Esophagus mucosa (tissue), 1 donor: ENCODE measurements at regions not wholly inside any gene's neighbourhood (a gene's known extent, or its start where the extent isn't known, plus 50 kb on each side); places are given as distances from the start of the nearest gene placed in this dataset.

Source experiments
- ATAC-seq: fragments of 200-7000 bp; cut with Tn5 transposase; one replicate; pipeline ENCODE4 v1.9.1; 2020
- donor health status: DM: yes; HTN: yes; CAD: no.

DNA sequence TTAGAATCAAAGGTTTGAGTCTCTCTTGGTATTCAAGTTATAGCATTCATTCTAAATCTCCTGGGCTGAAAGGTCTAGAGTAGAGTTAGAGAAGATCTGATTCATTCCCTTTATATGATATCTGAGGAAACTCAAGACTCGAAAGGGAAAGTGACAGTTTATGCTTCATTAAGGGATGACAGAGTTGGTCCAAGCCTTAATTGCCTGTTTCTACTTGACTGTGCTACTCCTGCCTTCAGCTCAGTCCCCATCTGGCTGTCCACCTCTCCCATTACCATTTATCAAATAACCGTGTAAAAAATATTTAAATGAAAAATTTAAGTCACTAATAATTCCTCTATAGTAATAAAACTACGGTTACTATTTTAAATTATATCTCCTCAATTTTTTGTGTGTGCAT lies 537.1 kb upstream of the MEX3C start:
- no peak for ATAC-seq

GRCh38 chr18:51739044-51739666 lies 541.7 kb upstream of the MEX3C start:
- ATAC-seq = no peak

GRCh38 chr18:51751901-51752300 lies 554.4 kb upstream of the MEX3C start:
- ATAC-seq = no peak

DNA sequence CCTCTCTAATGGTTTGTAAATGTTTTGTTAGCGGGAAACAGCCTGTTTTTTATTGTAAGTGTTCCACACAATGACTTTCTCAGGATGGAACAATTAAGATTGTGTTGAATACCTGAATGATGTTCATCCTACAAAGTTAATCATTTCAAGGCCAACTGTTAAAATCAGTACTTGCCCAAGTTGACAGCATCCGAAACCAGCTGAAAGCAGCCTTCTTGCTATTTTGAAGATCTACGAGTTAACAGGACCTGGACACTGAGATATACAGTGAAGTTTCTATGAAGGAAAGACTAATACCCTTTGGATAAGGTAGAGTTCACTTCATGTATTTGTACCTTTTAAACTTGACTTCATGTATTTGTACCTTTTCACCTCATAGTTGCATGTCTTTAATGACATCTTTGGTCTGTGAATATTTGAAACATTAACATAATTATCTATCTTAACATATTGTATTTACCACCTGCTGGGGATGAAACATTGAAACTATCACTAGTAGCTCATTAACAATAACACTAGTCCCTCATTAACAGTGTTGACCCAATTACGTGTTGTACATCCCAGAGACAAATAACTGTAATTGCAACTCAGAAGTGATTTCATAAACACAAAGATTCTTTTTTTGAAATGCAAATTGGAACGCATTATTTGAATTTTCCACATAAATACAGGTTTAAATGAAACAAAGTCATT lies 556.0 kb upstream of the MEX3C start:
- no peak for ATAC-seq

- ATAC-seq = no peak
Measured at GRCh38 chr18:51754566-51754965, 557.1 kb upstream of the MEX3C start.

GRCh38 chr18:51757255-51757924 lies 559.9 kb upstream of the MEX3C start:
- ATAC-seq = no peak

DNA sequence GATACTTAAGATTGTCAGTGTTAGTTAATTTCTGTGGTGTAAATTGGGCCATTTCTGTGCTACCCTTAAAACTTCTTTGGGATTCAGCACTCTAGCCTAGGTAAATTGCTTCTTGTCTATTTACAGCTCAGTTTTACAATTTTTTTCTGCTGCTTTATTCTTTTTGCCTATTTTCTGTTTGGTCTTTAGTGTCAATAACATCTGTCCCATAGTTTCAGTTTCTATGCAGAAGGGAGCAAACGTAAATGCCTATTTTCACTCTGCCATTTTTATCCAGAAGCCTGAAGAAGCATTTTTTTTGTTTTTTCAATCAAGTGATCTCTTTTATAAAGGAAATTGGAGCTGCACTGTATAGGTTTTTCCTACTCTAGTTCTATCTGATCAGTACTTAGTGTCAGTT lies 564.9 kb upstream of the MEX3C start:
- ATAC-seq = no peak

DNA sequence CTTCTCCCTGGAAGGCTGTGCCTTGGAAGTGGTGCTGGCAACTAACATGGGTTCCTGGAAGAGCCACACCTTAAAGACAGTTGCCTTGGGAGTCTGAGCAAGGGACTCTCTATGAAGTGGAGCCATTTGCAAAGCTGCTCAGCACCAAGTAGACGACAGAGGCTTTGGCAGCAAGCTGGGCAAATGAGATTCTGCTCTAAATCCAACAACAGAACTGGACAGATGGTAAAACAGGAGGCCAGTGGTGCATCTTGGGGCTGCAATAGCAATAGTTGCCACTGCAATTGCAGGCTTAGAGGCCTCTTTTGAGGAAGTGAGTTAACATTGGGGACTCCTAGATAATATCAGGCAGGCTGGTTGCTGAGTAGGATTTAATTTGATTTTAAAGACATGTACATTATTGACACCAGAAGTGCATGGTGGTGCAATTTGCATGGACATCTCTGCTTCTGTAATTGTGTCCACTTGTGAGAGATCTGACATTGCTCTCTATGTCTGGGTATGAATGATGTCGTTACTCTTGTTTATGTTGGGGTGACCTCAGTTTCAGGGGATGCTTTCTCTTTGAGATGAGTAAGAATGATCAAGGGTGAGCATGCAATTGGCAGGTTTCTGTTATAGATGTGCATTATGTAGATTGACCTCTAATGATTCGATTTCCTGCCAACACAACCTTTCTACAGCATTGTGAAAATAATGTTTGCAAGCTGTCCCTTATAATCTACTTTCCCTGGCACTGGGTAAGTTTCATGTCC lies 568.3 kb upstream of the MEX3C start:
- no peak for ATAC-seq

- no peak for ATAC-seq
Measured at GRCh38 chr18:51767293-51767692, 569.8 kb upstream of the MEX3C start.

GRCh38 chr18:51778115-51778514 lies 561.9 kb upstream of the DCC start:
- ATAC-seq = no peak

GRCh38 chr18:51789871-51790270 lies 550.1 kb upstream of the DCC start:
- ATAC-seq = no peak

GRCh38 chr18:51801514-51801913 lies 538.5 kb upstream of the DCC start:
- no peak for ATAC-seq

- ATAC-seq = no peak
Measured at GRCh38 chr18:51802569-51803428, 537.2 kb upstream of the DCC start.

DNA sequence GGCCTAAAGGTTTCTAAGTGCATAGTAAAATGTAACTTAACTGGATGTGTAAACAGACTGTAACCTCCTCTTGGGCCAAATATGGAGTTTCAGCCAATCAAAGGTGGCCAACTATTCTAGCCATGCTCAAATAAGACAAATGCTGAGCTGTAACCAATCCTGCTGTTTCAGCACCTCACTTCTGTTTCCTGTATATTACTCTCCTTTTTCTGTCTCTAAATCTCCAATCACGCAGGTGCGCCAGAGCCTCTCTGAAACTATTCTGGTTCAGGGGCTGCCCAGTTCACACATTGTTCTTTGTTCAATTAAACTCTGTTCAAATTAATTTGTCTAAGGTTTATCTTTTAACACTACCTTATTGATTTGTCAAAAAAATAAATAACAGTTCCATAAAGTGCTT lies 532.7 kb upstream of the DCC start:
- no peak for ATAC-seq

DNA sequence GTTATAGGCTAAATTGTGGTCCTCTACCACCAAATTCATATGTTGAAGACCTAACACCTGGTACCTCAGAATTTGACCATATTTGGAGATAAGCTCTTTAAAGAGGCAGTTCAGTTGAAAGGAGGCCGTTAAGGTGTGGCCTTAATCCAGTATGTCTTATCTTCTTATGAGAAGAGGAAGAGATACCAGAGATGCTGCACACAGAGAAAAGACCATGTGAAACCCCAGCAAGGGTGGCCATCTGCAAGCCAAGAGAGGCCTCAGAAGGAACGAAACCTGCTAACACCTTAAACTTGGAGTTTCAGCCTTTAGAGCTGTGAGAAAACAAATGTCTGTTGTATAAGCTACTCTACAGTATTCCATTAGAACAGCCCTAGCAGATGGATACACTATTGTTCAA lies 528.1 kb upstream of the DCC start:
- ATAC-seq = no peak

DNA sequence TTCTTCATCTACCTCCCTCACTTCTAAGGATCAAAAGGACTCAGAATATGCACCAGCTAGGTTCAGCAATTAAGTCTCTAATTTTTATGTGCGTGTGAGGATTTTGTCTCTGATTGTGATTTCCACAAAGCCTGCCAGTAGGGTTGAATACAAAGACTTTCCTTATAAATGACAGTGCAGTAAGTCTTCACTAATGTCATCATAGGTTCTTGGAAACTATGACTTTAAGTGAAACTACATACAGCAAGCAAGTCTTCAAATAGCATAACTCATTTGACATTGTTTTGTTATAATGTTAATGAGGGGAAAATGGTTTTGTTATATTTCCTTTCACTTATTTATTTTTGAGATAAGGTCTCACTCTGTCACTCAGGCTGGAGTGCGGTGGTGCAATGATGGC lies 526.3 kb upstream of the DCC start:
- ATAC-seq = no peak

GRCh38 chr18:51821610-51822009 lies 518.4 kb upstream of the DCC start:
- no peak for ATAC-seq

DNA sequence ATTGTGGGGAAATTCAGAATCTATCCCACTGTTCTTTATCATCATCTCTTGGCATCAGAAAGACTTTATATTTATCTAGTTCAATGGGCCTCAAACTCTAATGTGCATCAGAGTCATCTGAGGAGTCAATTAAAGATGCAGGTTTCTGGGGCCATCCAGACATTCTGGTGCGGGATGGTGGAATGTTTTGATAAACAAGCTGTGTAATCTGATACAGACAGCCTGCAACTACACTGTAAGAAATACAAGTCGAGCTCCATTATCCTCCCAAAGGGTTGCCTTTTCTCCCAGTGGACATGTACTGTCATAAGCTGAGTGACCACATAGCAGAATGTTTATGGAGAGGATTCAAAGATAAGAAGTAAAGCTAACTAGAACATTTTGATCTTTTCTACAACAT lies 515.3 kb upstream of the DCC start:
- ATAC-seq = no peak

GRCh38 chr18:51833850-51834249 lies 506.1 kb upstream of the DCC start:
- no peak for ATAC-seq

GRCh38 chr18:51848702-51849101 lies 491.3 kb upstream of the DCC start:
- no peak for ATAC-seq

GRCh38 chr18:51852681-51853080 lies 487.3 kb upstream of the DCC start:
- ATAC-seq = no peak

DNA sequence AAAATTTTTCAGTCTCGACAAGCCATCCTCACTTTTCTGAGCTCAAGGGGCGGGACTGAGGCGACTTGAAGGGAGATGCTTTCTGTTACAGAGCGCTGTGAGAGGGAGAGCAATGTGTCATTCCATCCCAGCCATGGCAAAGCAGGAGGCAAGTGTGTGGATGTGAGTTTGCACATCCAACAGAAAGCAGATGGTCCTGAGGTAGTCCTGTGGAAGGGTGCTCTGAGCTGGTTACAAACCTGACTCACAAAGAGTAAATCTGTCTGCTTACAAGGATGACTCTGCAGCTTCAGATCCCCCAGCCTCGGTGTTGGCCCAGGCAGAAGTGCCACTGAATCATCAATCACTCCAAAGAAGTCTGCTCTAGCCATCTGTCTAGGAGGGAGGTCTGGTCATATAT lies 482.0 kb upstream of the DCC start:
- no peak for ATAC-seq

DNA sequence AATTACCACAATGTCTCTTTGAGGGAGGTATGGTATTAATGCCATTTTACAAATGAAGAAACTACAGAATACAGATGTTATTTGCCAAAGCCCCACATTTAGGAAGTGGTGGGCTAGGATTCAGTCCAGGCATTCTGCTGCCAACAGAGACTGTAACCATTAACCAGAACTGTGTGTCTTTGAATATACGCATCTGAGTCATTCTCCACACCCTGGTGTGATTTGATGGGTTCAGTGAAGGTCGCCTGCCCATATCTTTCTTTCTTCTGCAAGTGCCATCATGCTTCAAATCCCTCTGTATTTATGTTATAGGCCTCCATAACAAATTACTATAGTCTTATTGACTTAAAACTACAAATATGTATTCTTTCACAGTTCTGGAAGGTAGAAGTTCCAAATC lies 479.0 kb upstream of the DCC start:
- ATAC-seq = no peak
